Testis (tissue), 2 donors: ENCODE measurements at regions not wholly inside any gene's neighbourhood (a gene's known extent, or its start where the extent isn't known, plus 50 kb on each side); places are given as distances from the start of the nearest gene placed in this dataset.

Source experiments
- CTCF ChIP-seq, 3 experiments: fragments of 450-650 bp in 2 of 3; fragments of 200-600 bp in 1 of 3; sonication (generic) in 1 of 3; IDR thresholded peaks; one replicate each; pipeline ENCODE4 v1.5.1; 2016 to 2019; ENCODE audit warnings: antibody characterized with exemption in 3 of 3, mild to moderate bottlenecking in 2 of 3, moderate library complexity in 1 of 3
- POLR2A ChIP-seq: fragments of 450-650 bp; IDR thresholded peaks from one replicate; pipeline ENCODE4 v1.6.1; 2017; ENCODE audit warnings: antibody characterized with exemption, mild to moderate bottlenecking, moderate library complexity

GRCh38 chr2:221154176-221154575 is 417.9 kb downstream of the EPHA4 start:
- no peak for TF ChIP-seq CTCF (IDR thresholded peaks at IDR 0.05)
- no peak for TF ChIP-seq POLR2A
